Vagina (tissue), 2 donors: ENCODE measurements at regions not wholly inside any gene's neighbourhood (a gene's known extent, or its start where the extent isn't known, plus 50 kb on each side); places are given as distances from the start of the nearest gene placed in this dataset.
A peak's percentile ranks its signal among the peaks of the same experiment; 100 is the strongest.

Experiments used
- DNase-seq, 2 donors: peaks; one replicate each; pipeline ENCODE4 v3.0.0-alpha.2; 2017; ENCODE audit errors: extremely low spot score in 2 of 2
- H3K27ac ChIP-seq: fragments of 200-600 bp; sonication (generic); one replicate; pipeline ENCODE4 v1.5.1; 2019
- H3K27me3 ChIP-seq: fragments of 200-600 bp; sonication (generic); one replicate; pipeline ENCODE4 v1.5.1; 2019
- H3K36me3 ChIP-seq, 2 donors: fragments of 200-600 bp; sonication (generic); one replicate each; pipeline ENCODE4 v1.5.1; 2017 to 2019
- H3K4me1 ChIP-seq: fragments of 200-600 bp; sonication (generic); one replicate; pipeline ENCODE4 v1.5.1; 2019
- H3K4me3 ChIP-seq, 2 donors: fragments of 200-600 bp; sonication (generic); 1 replicate in 1 of 2; 2 replicates in 1 of 2; pipeline ENCODE4 v1.5.1; 2016 to 2019
- H3K9me3 ChIP-seq: fragments of 200-600 bp; sonication (generic); one replicate; pipeline ENCODE4 v1.5.1; 2019
- CTCF ChIP-seq, 3 experiments: fragments of 450-650 bp in 2 of 3; fragments of 200-600 bp in 1 of 3; sonication (generic) in 1 of 3; IDR thresholded peaks; one replicate each; pipeline ENCODE4 v1.5.1; 2017 to 2019; ENCODE audit warnings: antibody characterized with exemption in 3 of 3, mild to moderate bottlenecking in 2 of 3, moderate library complexity in 2 of 3
- POLR2A ChIP-seq, 2 donors: fragments of 450-650 bp; IDR thresholded peaks; one replicate each; pipeline ENCODE4 v1.6.1; 2017; ENCODE audit warnings: antibody characterized with exemption in 2 of 2, mild to moderate bottlenecking in 2 of 2, moderate library complexity in 2 of 2
- POLR2AphosphoS5 ChIP-seq, 2 donors: sonication (generic); formaldehyde crosslinking; IDR thresholded peaks; one replicate each; pipeline ENCODE4 v1.9.0; 2017; ENCODE audit warnings: antibody characterized with exemption in 2 of 2, mild to moderate bottlenecking in 2 of 2, low read depth in 1 of 2; ENCODE audit not compliant: insufficient read depth in 1 of 2
- intact Hi-C: fragments of 100-400 bp; cut with DNase I; formaldehyde crosslinking; loops from one replicate; pipeline ENCODE4 v1.15.1; 2023

GRCh38 chr7:114051871-114052331, 133.1 kb upstream of the PPP1R3A start:
- no peaks in the 10 kb centered on the region for H3K27me3 ChIP-seq
- intact Hi-C loops: no loop called here
- no peaks in the 10 kb centered on the region for H3K36me3 ChIP-seq
- H3K4me1 ChIP-seq: no peaks in the 10 kb centered on the region
- no peak overlapping the region for H3K4me3 ChIP-seq
- TF ChIP-seq CTCF (IDR thresholded peaks at IDR 0.05) (no peak), POLR2AphosphoS5 (IDR thresholded peaks at IDR 0.05; ENCODE audit: insufficient read depth in 1 of 2, low read depth in 1 of 2) (no peak), POLR2A (IDR thresholded peaks at IDR 0.05) (no peak)
- no peak overlapping the region for H3K27ac ChIP-seq
- no peak for DNase-seq
- no peaks in the 10 kb centered on the region for H3K9me3 ChIP-seq

- no peak overlapping the region for H3K4me3 ChIP-seq
- H3K4me1 ChIP-seq: no peaks in the 10 kb centered on the region
- intact Hi-C loops: no loop called here
- no peaks in the 10 kb centered on the region for H3K9me3 ChIP-seq
- DNase-seq: no peak
- no peaks in the 10 kb centered on the region for H3K36me3 ChIP-seq
- no peak for TF ChIP-seq POLR2AphosphoS5 (IDR thresholded peaks at IDR 0.05; ENCODE audit: insufficient read depth in 1 of 2, low read depth in 1 of 2)
- no peak for TF ChIP-seq CTCF (IDR thresholded peaks at IDR 0.05)
- TF ChIP-seq POLR2A (IDR thresholded peaks at IDR 0.05): no peak
- no peak overlapping the region for H3K27ac ChIP-seq
- H3K27me3 ChIP-seq: no peaks in the 10 kb centered on the region
Observed at GRCh38 chr7:114050571-114050970, 131.8 kb upstream of the PPP1R3A start.

- intact Hi-C loops: no loop called here
- Histone ChIP-seq H3K4me3 (peak overlapping the region in 1 of 2 donors; percentile 5), H3K36me3 (no peaks in the 10 kb centered on the region), H3K9me3 (no peaks in the 10 kb centered on the region), H3K27ac (no peak overlapping the region), H3K4me1 (no peaks in the 10 kb centered on the region), H3K27me3 (no peaks in the 10 kb centered on the region)
- TF ChIP-seq CTCF (IDR thresholded peaks at IDR 0.05) (no peak), POLR2AphosphoS5 (IDR thresholded peaks at IDR 0.05; ENCODE audit: insufficient read depth in 1 of 2, low read depth in 1 of 2) (no peak), POLR2A (IDR thresholded peaks at IDR 0.05) (no peak)
- DNase-seq: no peak
Observed at GRCh38 chr7:114048386-114049235, 129.8 kb upstream of the PPP1R3A start.

- DNase-seq: no peak
- H3K4me1 ChIP-seq: no peaks in the 10 kb centered on the region
- intact Hi-C loops: no loop called here
- H3K9me3 ChIP-seq: no peaks in the 10 kb centered on the region
- no peak overlapping the region for H3K4me3 ChIP-seq
- TF ChIP-seq POLR2AphosphoS5 (IDR thresholded peaks at IDR 0.05; ENCODE audit: insufficient read depth in 1 of 2, low read depth in 1 of 2) (no peak), CTCF (IDR thresholded peaks at IDR 0.05) (no peak), POLR2A (IDR thresholded peaks at IDR 0.05) (no peak)
- no peaks in the 10 kb centered on the region for H3K36me3 ChIP-seq
- no peak overlapping the region for H3K27ac ChIP-seq
- H3K27me3 ChIP-seq: no peaks in the 10 kb centered on the region
Observed at GRCh38 chr7:114047889-114048288, 129.1 kb upstream of the PPP1R3A start.

- intact Hi-C loops: no loop called here
Observed at GRCh38 chr7:114033475-114033874, 114.7 kb upstream of the PPP1R3A start.

More at GRCh38 chr7:114033475-114033874, 114.7 kb upstream of the PPP1R3A start:
- TF ChIP-seq POLR2AphosphoS5 (IDR thresholded peaks at IDR 0.05; ENCODE audit: insufficient read depth in 1 of 2, low read depth in 1 of 2) (no peak), CTCF (IDR thresholded peaks at IDR 0.05) (no peak), POLR2A (IDR thresholded peaks at IDR 0.05) (no peak)
- no peaks in the 10 kb centered on the region for H3K36me3 ChIP-seq
- H3K9me3 ChIP-seq: no peaks in the 10 kb centered on the region
- no peak for DNase-seq
- no peak overlapping the region for H3K27ac ChIP-seq
- no peaks in the 10 kb centered on the region for H3K27me3 ChIP-seq
- no peak overlapping the region for H3K4me3 ChIP-seq
- no peaks in the 10 kb centered on the region for H3K4me1 ChIP-seq
